Glutamatergic neuron (in vitro differentiated cells): ENCODE measurements at regions not wholly inside any gene's neighbourhood (a gene's known extent, or its start where the extent isn't known, plus 50 kb on each side); places are given as distances from the start of the nearest gene placed in this dataset.

Experiments used
- DNase-seq: peaks from one replicate; pipeline ENCODE4 v3.0.0; 2022
- H3K27ac Mint-ChIP-seq: one replicate; pipeline ENCODE4 v1.8.0; 2020; ENCODE audit warnings: mild to moderate bottlenecking, mixed read lengths, inconsistent platforms; ENCODE audit not compliant: unreplicated experiment
- H3K27me3 Mint-ChIP-seq: one replicate; pipeline ENCODE4 v1.8.0; 2020; ENCODE audit warnings: mild to moderate bottlenecking, moderate library complexity, mixed read lengths, inconsistent platforms; ENCODE audit not compliant: unreplicated experiment
- H3K36me3 Mint-ChIP-seq: one replicate; pipeline ENCODE4 v1.8.0; 2020; ENCODE audit warnings: mild to moderate bottlenecking, mixed read lengths, inconsistent platforms; ENCODE audit not compliant: unreplicated experiment
- H3K4me1 Mint-ChIP-seq: one replicate; pipeline ENCODE4 v1.8.0; 2020; ENCODE audit warnings: mild to moderate bottlenecking, low read depth, mixed read lengths, inconsistent platforms; ENCODE audit not compliant: unreplicated experiment
- H3K4me3 Mint-ChIP-seq: one replicate; pipeline ENCODE4 v1.8.0; 2020; ENCODE audit warnings: mild to moderate bottlenecking, mixed read lengths, inconsistent platforms; ENCODE audit not compliant: unreplicated experiment
- H3K9me3 Mint-ChIP-seq: one replicate; pipeline ENCODE4 v1.8.0; 2020; ENCODE audit warnings: mild to moderate bottlenecking, moderate library complexity, mixed read lengths, inconsistent platforms; ENCODE audit not compliant: unreplicated experiment
- CTCF ChIP-seq: fragments of 200-600 bp; sonication (generic); IDR thresholded peaks from one replicate; pipeline ENCODE4 v1.5.0; 2021; ENCODE audit not compliant: partially characterized antibody, unreplicated experiment

- H3K27ac Mint-ChIP-seq = no peak overlapping the region
- no peak overlapping the region for H3K4me3 Mint-ChIP-seq
- TF ChIP-seq CTCF = no peak
- no peak for DNase-seq
- peaks cover 17% of the 10 kb centered on the region for H3K27me3 Mint-ChIP-seq
- H3K9me3 Mint-ChIP-seq = peaks cover 4% of the 10 kb centered on the region
- peaks cover 10% of the 10 kb centered on the region for H3K4me1 Mint-ChIP-seq
- H3K36me3 Mint-ChIP-seq = no peaks in the 10 kb centered on the region
Measured at GRCh38 chr22:26786398-26786797, 129.0 kb downstream of the MIAT start.

GRCh38 chr22:26789951-26790350, 132.6 kb downstream of the MIAT start:
- no peak for DNase-seq
- peaks cover 10% of the 10 kb centered on the region for H3K4me1 Mint-ChIP-seq
- H3K4me3 Mint-ChIP-seq = no peak overlapping the region
- no peaks in the 10 kb centered on the region for H3K36me3 Mint-ChIP-seq
- H3K27me3 Mint-ChIP-seq = peaks cover 2% of the 10 kb centered on the region
- H3K27ac Mint-ChIP-seq = no peak overlapping the region
- no peak for TF ChIP-seq CTCF
- H3K9me3 Mint-ChIP-seq = peaks cover 4% of the 10 kb centered on the region

- Mint-ChIP-seq H3K4me3 (no peak overlapping the region), H3K27me3 (peaks cover 2% of the 10 kb centered on the region), H3K9me3 (peaks cover 5% of the 10 kb centered on the region), H3K27ac (no peak overlapping the region), H3K36me3 (no peaks in the 10 kb centered on the region), H3K4me1 (peaks cover 3% of the 10 kb centered on the region)
- no peak for DNase-seq
- TF ChIP-seq CTCF = no peak
Measured at GRCh38 chr22:26792522-26792921, 135.1 kb downstream of the MIAT start.

GRCh38 chr22:26796785-26797184, 139.4 kb downstream of the MIAT start:
- no peak for DNase-seq
- no peak overlapping the region for H3K27ac Mint-ChIP-seq
- no peaks in the 10 kb centered on the region for H3K36me3 Mint-ChIP-seq
- H3K9me3 Mint-ChIP-seq = peaks cover 4% of the 10 kb centered on the region
- no peak for TF ChIP-seq CTCF
- H3K4me3 Mint-ChIP-seq = no peak overlapping the region
- no peaks in the 10 kb centered on the region for H3K4me1 Mint-ChIP-seq
- peaks cover 7% of the 10 kb centered on the region for H3K27me3 Mint-ChIP-seq

- peaks cover 4% of the 10 kb centered on the region for H3K9me3 Mint-ChIP-seq
- H3K4me1 Mint-ChIP-seq = no peaks in the 10 kb centered on the region
- no peak for TF ChIP-seq CTCF
- H3K27ac Mint-ChIP-seq = no peak overlapping the region
- H3K4me3 Mint-ChIP-seq = no peak overlapping the region
- H3K36me3 Mint-ChIP-seq = no peaks in the 10 kb centered on the region
- DNase-seq = no peak
- H3K27me3 Mint-ChIP-seq = peaks cover 7% of the 10 kb centered on the region
Measured at GRCh38 chr22:26797910-26798309, 140.5 kb downstream of the MIAT start.
